Common myeloid progenitor, CD34-positive (primary cell): ENCODE measurements at regions not wholly inside any gene's neighbourhood (a gene's known extent, or its start where the extent isn't known, plus 50 kb on each side); places are given as distances from the start of the nearest gene placed in this dataset.
A peak's percentile ranks its signal among the peaks of the same experiment; 100 is the strongest.

Source experiments
- CTCF ChIA-PET: fragments of 350-600 bp; sonication (Branson Sonifier 250); formaldehyde crosslinking; loops from one replicate; lab custom pipeline; 2021; ENCODE audit warnings: antibody characterized with exemption; lab: Charles Lee
- POLR2A ChIA-PET: fragments of 350-600 bp; sonication (Branson Sonifier 250); formaldehyde crosslinking; loops from one replicate; lab custom pipeline; 2021; ENCODE audit warnings: antibody characterized with exemption; lab: Charles Lee
- DNase-seq, 3 donors: peaks; one replicate each; pipeline versions ENCODE4 v3.0.0 to v3.0.0-alpha.2; 2013
- H3K27ac ChIP-seq, 2 experiments: 1 replicate in 1 of 2; 2 replicates in 1 of 2; pipeline ENCODE4 v1.7.0; 2013; ENCODE audit warnings: inconsistent platforms in 2 of 2, low read length in 2 of 2, mild to moderate bottlenecking in 2 of 2, low read depth in 1 of 2, moderate library complexity in 1 of 2; ENCODE audit not compliant: severe bottlenecking in 2 of 2, insufficient read depth in 1 of 2, poor library complexity in 1 of 2
- H3K27me3 ChIP-seq, 5 experiments: replicated peaks in 2 of 5; 1 replicate in 3 of 5; 2 replicates in 2 of 5; pipeline versions ENCODE4 v1.6.1 to v1.7.0; 2013; ENCODE audit warnings: low read length in 4 of 5, mild to moderate bottlenecking in 2 of 5, moderate library complexity in 2 of 5, inconsistent platforms in 1 of 5; ENCODE audit not compliant: insufficient read depth in 5 of 5, control insufficient read depth in 4 of 5
- H3K36me3 ChIP-seq, 4 experiments: 1 replicate in 2 of 4; 2 replicates in 2 of 4; pipeline versions ENCODE4 v1.6.1 to v1.7.0; 2013; ENCODE audit warnings: low read length in 3 of 4, control low read depth in 1 of 4, mild to moderate bottlenecking in 1 of 4; ENCODE audit not compliant: control insufficient read depth in 4 of 4, insufficient read depth in 4 of 4
- H3K4me1 ChIP-seq, 4 experiments: 1 replicate in 3 of 4; 2 replicates in 1 of 4; pipeline versions ENCODE4 v1.6.1 to v1.7.1; 2013; ENCODE audit warnings: low read length in 3 of 4, mild to moderate bottlenecking in 3 of 4, control low read depth in 1 of 4, inconsistent platforms in 1 of 4, moderate library complexity in 1 of 4; ENCODE audit not compliant: control insufficient read depth in 4 of 4, insufficient read depth in 4 of 4; ENCODE audit errors: control extremely low read depth in 1 of 4
- H3K4me3 ChIP-seq, 7 experiments: 1 replicate in 4 of 7; 2 replicates in 3 of 7; pipeline versions ENCODE4 v1.5.1 to v1.7.0; 2013; ENCODE audit warnings: mild to moderate bottlenecking in 7 of 7, low read length in 6 of 7, moderate library complexity in 6 of 7, inconsistent platforms in 2 of 7, low read depth in 2 of 7, control low read depth in 1 of 7; ENCODE audit not compliant: insufficient read depth in 4 of 7, control insufficient read depth in 1 of 7; ENCODE audit errors: extremely low read depth in 1 of 7
- H3K9me3 ChIP-seq, 5 experiments: 1 replicate in 4 of 5; 2 replicates in 1 of 5; pipeline versions ENCODE4 v1.6.1 to v1.7.1; 2013; ENCODE audit warnings: low read length in 4 of 5, mild to moderate bottlenecking in 2 of 5, inconsistent platforms in 1 of 5, low read depth in 1 of 5, moderate library complexity in 1 of 5; ENCODE audit not compliant: control insufficient read depth in 4 of 5, insufficient read depth in 2 of 5; ENCODE audit errors: control extremely low read depth in 1 of 5
- WGBS: methylation state at CpG from one replicate; pipeline ENCODE4 v1.1.5; 2013; ENCODE audit not compliant: insufficient coverage; 5-methylcytosine and 5-hydroxymethylcytosine counted together

DNA sequence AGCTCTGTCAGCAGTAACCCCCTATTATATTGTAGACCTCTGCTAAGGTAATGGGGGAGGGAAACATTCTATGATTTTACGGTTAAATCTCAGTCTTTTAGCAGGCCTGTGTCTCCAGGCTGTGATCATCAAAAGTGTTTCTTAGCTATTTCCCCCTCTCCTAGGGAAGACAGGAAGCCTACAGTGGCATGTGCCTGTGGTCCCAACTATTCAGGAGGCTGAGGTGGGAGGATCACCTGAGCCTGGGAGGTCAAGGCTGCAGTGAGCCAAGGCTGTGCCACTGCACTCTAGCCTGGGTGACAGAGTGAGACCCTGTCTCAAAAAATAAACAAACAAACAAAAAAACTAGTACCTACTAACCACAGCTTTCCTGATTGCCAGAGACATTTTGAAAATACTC, 67.9 kb downstream of the DNAAF9 start:
- Histone ChIP-seq H3K4me1 (no peaks in the 10 kb centered on the region), H3K27ac (no peak overlapping the region), H3K36me3 (peaks cover 2 to 23% (median 11%) of the 10 kb centered on the region in 4 experiments), H3K27me3 (no peaks in the 10 kb centered on the region), H3K9me3 (no peaks in the 10 kb centered on the region), H3K4me3 (no peak overlapping the region)
- CTCF ChIA-PET = interaction anchor here (1.0 kb wide), 1 partner anchor 23 kb away, joined by 3 read pairs; no protein-coding TSS in a partner anchor
- POLR2A ChIA-PET = no interaction called here
- WGBS = no CpG with 5 or more reads among the region's 1 CpG
- no peak for DNase-seq

GRCh38 chr20:3339076-3339475, 68.4 kb downstream of the DNAAF9 start:
- ChIA-PET CTCF (interaction anchor here (1.0 kb wide), 1 partner anchor 23 kb away, joined by 3 read pairs; no protein-coding TSS in a partner anchor), POLR2A (no interaction called here)
- no peaks in the 10 kb centered on the region for H3K9me3 ChIP-seq
- H3K36me3 ChIP-seq = peaks cover 2 to 26% (median 11%) of the 10 kb centered on the region in 4 experiments
- H3K27ac ChIP-seq = no peak overlapping the region
- no peak for DNase-seq
- H3K27me3 ChIP-seq = no peaks in the 10 kb centered on the region
- H3K4me1 ChIP-seq = no peaks in the 10 kb centered on the region
- no peak overlapping the region for H3K4me3 ChIP-seq
- WGBS = no CpG with 5 or more reads among the region's 1 CpG

DNA sequence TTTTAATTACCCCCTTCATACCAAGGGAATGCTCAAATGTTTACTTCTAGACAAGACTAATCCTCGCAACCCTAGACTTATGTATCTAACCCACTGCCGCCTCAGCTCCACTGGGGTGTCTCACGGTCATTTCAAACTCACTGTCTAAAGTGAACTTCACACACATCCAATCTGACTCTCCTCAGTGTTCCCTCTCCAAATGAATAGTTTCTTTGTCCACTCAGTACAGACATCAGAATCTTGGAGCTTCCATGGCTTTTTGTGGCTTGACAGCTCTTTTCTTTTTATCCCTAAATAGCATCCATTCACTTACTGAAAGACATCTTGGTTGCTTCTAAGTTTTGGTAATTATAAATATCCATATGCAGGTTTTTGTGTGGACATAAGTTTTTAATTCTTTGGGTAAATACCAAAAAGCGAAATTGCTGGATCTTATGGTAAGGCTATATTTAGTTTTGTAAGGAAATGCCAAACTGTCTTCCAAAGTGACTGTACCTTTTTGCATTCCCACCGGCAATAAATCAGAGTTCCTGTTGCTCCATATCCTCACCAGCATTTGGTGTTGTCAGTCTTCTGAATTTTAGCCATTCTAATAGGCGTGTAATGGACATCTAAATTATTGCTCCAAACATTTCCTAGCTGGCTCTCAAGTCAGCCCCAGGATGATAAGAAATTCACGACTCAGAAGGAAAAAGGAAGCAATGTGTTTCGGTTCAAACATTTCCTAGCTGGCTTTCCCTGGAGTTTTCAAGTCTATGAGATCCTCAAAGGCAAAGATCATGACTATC, 73.1 kb downstream of the DNAAF9 start:
- Histone ChIP-seq H3K36me3 (peaks cover 6 to 24% (median 17%) of the 10 kb centered on the region in 4 experiments), H3K9me3 (no peaks in the 10 kb centered on the region), H3K4me1 (no peaks in the 10 kb centered on the region), H3K27ac (no peak overlapping the region), H3K4me3 (no peak overlapping the region), H3K27me3 (no peaks in the 10 kb centered on the region)
- CTCF ChIA-PET = no interaction called here
- DNase-seq = no peak
- POLR2A ChIA-PET = no interaction called here
- WGBS = 90% methylated on average over 7 of the region's 8 CpGs

GRCh38 chr20:3330046-3330741, 77.3 kb downstream of the DNAAF9 start:
- no peaks in the 10 kb centered on the region for H3K9me3 ChIP-seq
- H3K27me3 ChIP-seq = no peaks in the 10 kb centered on the region
- peaks cover 0 to 9% (median 4%) of the 10 kb centered on the region in 4 experiments for H3K4me1 ChIP-seq
- DNase-seq = peak in 2 of 3 donors; percentile 22
- CTCF ChIA-PET = interaction anchor here (0.7 to 1.3 kb wide), 3 partner anchors 16 to 276 kb away, joined by 3 to 4 read pairs (median 3); no protein-coding TSS in a partner anchor
- peaks cover 3 to 20% (median 13%) of the 10 kb centered on the region in 4 experiments for H3K36me3 ChIP-seq
- WGBS = 100% methylated on average over 3 of the region's 4 CpGs
- POLR2A ChIA-PET = no interaction called here
- H3K27ac ChIP-seq = no peak overlapping the region
- no peak overlapping the region for H3K4me3 ChIP-seq

GRCh38 chr20:3328501-3328900, 79.0 kb downstream of the DNAAF9 start:
- Histone ChIP-seq H3K27ac (no peak overlapping the region), H3K9me3 (no peaks in the 10 kb centered on the region), H3K4me3 (no peak overlapping the region), H3K27me3 (no peaks in the 10 kb centered on the region), H3K4me1 (peaks cover 0 to 9% (median 4%) of the 10 kb centered on the region in 4 experiments), H3K36me3 (peaks cover 5 to 26% (median 14%) of the 10 kb centered on the region in 4 experiments)
- ChIA-PET POLR2A (no interaction called here), CTCF (interaction anchor here (1.6 kb wide), 1 partner anchor 9 kb away, joined by 3 read pairs; no protein-coding TSS in a partner anchor)
- WGBS = 22% methylated on average over 2 of the region's 4 CpGs
- DNase-seq = peak in 2 of 3 donors; percentile 57 to 67

DNA sequence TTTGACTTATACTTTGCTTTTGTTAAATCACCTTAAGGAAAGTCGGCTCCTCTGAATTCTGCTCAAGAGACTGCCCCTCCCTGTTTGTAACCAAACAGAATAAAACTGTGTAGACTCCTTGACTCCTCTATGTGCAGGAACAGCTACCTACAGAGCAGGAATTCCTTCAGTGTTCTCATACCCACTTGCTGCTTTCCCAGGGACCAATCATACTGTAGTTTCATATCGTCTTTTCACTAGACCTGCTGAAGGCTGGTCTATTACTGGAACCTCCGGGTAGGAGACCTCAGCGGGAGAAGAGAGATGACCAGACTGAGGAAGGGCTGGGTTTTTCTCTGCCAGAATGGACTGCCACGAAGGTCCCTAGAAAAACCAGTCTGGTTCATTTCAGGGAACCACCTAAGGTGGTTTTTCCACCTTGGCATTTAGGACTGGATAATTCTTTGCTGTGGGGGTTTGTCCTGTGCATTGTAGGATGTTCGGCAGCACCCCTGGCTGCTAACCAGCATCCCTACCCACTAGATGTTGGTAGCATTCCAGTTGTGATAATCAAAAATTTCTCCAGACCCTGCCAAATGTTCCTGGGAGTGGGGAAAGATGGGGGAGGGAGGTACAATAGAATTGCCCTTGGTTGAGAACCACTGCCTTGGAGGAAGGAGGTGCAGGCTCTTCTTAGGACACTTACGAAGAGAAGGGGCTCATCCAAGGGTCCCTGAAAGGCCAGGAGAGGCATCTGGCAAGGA, 80.5 kb downstream of the DNAAF9 start:
- H3K27me3 ChIP-seq = no peaks in the 10 kb centered on the region
- CTCF ChIA-PET = interaction anchor here (0.7 kb wide), 1 partner anchor 223 kb away, joined by 3 read pairs; no protein-coding TSS in a partner anchor
- 89% methylated on average over 5 of the region's 7 CpGs for WGBS

More for the DNA sequence above, 80.5 kb downstream of the DNAAF9 start:
- H3K9me3 ChIP-seq = no peaks in the 10 kb centered on the region
- no peak for DNase-seq
- no peak overlapping the region for H3K27ac ChIP-seq
- H3K36me3 ChIP-seq = peaks cover 4 to 28% (median 19%) of the 10 kb centered on the region in 4 experiments
- POLR2A ChIA-PET = interaction anchor here (0.6 kb wide), 1 partner anchor 10 kb away, joined by 4 read pairs; no protein-coding TSS in a partner anchor
- no peak overlapping the region for H3K4me3 ChIP-seq
- H3K4me1 ChIP-seq = peaks cover 0 to 9% (median 4%) of the 10 kb centered on the region in 4 experiments
